ENCODE measurements at regions not wholly inside any gene's neighbourhood (a gene's known extent, or its start where the extent isn't known, plus 50 kb on each side); places are given as distances from the start of the nearest gene placed in this dataset.

DNA sequence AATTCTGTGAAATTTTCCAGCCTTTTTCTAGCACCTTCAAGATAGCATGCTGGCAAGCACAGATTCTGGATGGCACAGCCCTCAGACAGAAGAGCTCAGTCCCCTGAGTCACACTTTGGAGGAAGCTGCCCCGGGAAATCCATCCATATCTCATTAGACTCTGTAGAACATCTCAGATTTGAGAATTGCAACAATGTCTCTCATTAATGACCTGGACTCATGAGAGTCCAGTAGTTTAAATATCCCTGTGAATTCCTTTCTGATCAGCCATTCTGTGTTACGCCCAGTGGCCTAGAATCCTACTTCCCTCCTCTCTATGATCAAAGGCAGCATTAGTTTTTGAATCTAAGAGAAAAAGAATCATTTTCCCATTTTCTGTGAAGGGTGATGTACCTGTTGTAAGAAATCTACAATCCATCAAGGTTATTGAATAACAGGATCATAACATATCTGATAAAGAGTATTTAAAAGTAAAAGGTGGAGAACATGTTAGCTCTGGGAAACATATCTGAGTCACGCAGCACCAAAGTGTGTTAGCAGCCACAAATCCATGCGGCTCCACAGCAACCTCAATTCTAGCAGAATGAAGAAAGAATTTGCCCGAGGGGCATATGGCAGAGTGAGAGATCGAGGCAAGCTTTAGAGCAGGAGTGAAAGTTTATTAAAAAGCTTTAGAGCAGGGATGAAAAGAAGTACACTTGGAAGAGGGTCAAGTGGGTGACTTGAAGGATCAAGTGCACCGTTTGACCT lies 855.6 kb upstream of the TMEM132C start:
- TF ChIP-seq, protein P1, sequence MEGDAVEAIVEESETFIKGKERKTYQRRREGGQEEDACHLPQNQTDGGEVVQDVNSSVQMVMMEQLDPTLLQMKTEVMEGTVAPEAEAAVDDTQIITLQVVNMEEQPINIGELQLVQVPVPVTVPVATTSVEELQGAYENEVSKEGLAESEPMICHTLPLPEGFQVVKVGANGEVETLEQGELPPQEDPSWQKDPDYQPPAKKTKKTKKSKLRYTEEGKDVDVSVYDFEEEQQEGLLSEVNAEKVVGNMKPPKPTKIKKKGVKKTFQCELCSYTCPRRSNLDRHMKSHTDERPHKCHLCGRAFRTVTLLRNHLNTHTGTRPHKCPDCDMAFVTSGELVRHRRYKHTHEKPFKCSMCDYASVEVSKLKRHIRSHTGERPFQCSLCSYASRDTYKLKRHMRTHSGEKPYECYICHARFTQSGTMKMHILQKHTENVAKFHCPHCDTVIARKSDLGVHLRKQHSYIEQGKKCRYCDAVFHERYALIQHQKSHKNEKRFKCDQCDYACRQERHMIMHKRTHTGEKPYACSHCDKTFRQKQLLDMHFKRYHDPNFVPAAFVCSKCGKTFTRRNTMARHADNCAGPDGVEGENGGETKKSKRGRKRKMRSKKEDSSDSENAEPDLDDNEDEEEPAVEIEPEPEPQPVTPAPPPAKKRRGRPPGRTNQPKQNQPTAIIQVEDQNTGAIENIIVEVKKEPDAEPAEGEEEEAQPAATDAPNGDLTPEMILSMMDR (IDR thresholded peaks at IDR 0.05 in 4 of 5, conservative IDR thresholded peaks at IDR 0.05 in 1 of 5) = no peak
- TF ChIP-seq POLR2A (IDR thresholded peaks at IDR 0.05) = no peak

Measured in gastrocnemius medialis (tissue), 4 donors.